Femur (tissue), 1 donor: ENCODE measurements at regions not wholly inside any gene's neighbourhood (a gene's known extent, or its start where the extent isn't known, plus 50 kb on each side); places are given as distances from the start of the nearest gene placed in this dataset.
"Not testable (repeated sequence)": the region's sequence is repeated elsewhere in the genome, so short reads cannot be mapped to it uniquely, and the experiment has no call there.

Experiments
- DNase-seq: peaks from one replicate; pipeline ENCODE4 v3.0.0-alpha.2; 2017

DNA sequence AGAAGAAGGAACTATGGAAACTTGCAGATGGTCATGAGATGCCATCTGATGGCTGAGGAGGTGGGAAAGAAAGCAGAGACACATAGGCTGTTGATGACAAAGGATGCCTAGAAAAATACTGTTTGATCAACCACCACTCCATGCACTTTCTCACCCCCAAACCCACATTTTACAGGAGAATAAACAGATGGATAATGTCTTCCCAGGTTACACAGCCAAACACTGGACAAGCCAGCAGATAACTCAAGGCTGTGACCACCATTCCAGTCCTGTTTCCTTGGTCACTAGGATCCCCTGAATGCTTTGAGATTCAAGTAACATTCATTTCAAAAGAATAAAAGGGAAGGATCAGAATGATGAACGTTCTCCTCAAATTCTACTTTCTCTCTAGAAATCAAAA lies 733.0 kb upstream of the SOX11 start:
- DNase-seq, result no peak

GRCh38 chr2:4962419-4962818 lies 729.8 kb upstream of the SOX11 start:
- DNase-seq, result no peak

DNA sequence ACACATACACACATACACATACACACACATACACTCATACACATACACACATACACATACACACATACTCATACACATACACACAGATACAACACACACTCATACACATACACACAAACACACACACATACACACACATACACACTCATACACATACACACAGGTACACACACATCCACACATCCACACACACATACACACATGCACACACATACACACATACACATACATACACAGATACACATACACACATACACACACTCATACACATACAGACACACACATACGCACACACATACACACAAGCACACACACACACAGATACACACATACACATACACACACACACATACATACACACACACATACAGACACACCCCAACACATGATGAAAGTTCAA lies 729.1 kb upstream of the SOX11 start:
- no peak for DNase-seq

GRCh38 chr2:4964001-4964540 lies 728.1 kb upstream of the SOX11 start:
- no peak for DNase-seq

DNA sequence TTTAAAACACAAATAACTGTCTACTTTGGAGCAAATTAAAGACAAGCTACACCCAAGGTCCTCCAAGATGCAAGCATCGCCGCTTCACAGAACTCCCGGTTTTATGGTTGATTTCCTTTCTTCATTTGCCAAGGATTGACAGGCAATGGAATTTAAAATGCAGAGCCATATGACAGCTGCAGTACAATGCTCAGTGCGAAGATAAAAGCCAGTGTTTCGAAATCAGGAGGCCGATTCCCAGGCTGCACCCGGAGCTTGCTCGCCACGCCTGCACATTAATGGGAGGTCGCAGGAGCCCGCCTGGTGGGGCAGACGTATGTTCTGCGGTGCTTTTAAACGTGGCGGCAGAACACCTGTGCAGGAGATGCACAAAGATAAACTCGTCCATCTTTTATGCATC lies 727.6 kb upstream of the SOX11 start:
- DNase-seq, result no peak

DNA sequence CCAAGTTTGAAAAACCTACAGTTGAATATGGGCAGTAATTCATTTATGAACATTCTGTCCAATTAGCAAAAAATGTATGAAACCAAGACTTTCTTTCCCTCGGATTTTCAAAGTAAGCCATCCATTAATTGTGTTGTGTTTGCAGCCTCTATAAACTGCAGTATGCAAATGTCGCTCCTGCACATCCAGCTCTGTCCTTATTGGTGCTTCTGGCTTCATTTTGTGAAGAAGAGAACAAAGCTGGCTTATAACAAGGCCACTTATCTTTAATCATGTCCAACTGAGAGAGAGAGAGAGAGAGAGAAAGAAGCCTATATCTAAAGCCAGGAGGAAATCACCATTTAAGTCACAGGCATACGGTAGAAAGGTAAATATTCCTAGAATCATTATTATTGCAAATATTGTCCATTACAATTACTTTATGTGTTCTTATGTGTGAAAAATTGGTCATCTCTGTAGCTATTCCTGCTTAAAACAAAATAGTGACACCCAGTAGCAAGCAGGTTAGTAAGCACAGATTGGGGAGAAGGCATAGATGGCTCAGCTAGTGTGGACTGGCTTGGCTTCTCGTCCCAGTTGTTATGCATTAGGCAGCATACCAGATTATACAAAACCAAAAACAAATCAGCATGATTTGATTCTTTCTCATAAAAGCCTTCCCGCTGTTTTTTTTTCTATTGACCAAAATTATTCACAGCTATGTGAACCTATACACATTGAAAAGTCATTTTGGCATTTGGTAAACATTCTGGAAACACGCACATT lies 726.4 kb upstream of the SOX11 start:
- DNase-seq, result no peak

GRCh38 chr2:4967206-4967605 lies 725.0 kb upstream of the SOX11 start:
- no peak for DNase-seq

DNA sequence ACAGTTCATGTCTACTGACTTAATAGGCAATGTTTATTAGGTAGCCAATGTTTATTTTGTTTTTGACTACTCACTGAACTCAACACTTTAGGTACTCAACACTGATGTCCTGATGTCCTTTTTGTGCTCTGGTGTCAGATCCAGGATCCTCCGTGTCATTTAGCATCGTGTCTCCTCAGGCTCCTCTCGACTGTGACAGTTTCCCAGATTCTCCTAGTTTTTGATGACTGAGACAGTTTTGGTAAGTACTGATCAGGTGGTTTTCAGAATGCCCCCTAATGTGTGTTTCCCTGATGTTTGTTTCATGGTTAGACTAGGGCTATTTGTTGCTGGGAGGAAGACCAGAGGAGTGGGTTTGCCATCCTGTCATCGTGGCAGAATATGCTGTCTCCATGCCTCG lies 719.7 kb upstream of the SOX11 start:
- no peak for DNase-seq

- no peak for DNase-seq
Measured at GRCh38 chr2:4973354-4973753, 718.8 kb upstream of the SOX11 start.

DNA sequence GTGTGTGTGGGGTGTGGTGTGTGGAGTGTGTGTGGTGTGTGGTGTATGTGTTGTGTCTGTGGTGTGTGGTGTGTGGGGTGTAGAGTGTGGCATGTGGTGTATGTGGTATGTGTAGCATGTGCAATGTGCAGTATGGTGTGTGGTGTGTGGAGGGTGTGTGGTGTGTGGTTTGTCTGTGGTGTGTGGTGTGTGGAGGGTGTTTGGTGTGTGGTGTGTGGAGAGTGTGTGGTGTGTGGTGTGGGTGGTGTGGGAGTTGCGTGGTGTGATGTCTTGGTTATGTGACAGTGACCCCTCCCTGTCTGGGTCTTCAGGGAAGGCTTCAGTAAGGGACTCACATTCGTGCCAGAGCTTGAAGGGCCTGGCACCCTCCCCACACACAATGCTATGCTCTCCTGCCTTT lies 718.2 kb upstream of the SOX11 start:
- no peak for DNase-seq

DNA sequence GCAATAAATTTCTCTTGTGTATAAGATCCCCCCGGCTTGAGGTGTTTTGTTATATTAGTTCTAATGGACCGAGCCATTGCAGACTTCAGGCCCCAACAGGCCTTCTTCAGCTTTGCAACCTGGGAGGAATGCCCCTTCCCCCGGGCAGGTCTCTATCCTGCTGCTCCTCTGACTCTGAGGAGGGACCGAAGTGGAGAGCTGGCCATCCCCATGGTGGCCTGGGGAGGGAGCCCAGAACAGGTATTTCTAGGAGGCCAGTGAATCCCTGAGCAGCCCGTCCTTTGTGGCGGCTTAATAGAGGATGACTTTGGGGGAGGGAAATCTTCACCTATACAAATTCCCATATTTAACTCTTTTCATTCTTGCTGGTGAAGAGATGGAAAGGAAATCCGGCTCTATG lies 715.8 kb upstream of the SOX11 start:
- DNase-seq, result no peak

- no peak for DNase-seq
Measured at GRCh38 chr2:4979111-4979510, 713.1 kb upstream of the SOX11 start.

DNA sequence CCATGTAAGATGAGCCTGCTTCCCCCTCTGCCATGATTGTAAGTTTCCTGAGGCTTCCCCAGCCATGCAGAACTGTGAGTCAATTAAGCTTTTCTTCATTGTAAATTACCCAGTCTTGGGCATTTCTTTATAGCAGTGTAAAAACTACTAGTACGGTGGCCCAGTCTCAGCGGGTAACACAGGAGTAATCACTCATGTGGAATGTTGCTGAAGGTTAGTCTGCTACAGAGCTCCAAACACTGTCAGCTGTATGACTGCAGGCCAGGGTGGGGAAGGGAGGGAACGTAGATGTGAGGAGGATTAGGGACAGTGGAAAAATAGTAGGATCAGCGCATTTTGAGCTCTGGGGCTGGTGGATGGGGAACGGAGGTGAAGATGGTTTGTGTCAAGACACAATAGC lies 711.2 kb upstream of the SOX11 start:
- DNase-seq, result no peak

GRCh38 chr2:4981802-4982409 lies 710.3 kb upstream of the SOX11 start:
- DNase-seq, result no peak

DNA sequence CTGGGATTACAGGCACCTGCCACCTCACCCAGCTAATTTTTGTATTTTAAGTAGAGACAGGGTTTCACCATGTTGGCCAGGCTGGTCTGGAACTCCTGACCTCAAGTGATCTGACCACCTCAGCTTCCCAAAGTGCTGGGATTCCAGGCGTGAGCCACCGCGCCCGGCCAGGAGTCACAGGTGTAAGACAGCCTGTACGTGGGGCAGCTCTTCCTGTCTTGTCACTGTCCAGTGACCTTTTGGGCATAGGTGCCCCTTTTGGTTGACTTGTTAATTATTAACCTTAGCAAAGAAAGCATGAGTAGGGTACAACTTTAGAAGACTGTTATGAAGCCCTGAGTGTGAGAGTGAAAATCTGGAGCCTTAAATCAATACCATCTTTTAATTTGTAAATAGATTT lies 703.7 kb upstream of the SOX11 start:
- DNase-seq, result not testable (repeated sequence)

DNA sequence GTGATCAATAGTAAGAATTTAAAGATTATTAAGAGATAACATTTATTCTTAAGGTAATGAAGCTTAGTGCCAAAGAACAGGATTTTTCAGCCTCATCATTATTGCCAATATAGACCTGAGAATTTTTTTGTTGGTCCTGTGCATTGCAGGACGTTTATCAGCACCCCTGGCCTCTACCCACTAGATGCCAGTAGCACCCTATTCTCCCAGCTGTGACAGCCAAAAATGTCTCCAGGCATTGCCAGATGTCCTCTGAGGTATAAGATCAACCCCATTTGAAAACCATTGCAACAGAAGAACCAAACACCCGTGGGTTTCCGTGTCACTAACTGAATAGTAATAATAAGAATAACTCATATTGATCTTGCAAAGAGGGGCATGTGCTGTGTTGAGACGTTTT lies 700.0 kb upstream of the SOX11 start:
- DNase-seq, result no peak

GRCh38 chr2:4995466-4995865 lies 696.7 kb upstream of the SOX11 start:
- no peak for DNase-seq

- no peak for DNase-seq
Measured at GRCh38 chr2:5007596-5007995, 684.6 kb upstream of the SOX11 start.

GRCh38 chr2:5019324-5019723 lies 672.9 kb upstream of the SOX11 start:
- no peak for DNase-seq

DNA sequence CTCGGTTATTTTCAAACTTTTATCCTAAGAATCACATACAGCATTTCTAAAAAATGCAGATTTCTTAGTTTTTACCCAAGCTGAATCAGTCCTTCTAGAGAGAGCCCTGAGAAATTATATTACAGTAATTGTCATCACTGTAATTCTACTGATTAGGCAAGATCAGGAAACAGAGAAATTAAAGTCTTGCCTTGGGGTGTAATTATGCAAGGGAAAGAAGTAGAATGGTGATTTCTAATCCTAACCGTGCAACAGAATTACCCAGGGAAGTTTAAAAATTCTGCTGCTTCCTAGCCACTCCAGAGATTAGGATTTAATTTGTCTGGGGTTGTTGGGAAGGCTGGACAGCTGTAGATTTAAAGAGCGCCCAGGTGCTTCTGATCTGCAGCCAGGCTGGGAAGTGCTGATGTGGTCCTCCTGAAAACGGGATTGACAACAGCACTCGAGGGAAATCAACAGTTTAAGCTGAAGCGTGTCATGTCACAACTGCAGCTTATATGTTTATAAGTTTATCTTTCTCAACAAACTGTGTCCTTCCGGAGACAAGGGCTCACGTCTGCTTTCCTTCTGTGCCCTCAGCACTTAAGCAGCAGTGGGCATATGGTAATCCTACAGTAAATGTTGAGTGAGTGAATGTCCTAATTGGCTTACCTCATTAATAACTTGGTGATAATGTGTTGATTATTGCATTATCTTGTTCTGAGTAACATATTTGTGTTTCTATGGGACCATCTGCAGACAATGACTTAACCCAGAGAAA lies 671.9 kb upstream of the SOX11 start:
- DNase-seq, result no peak

- DNase-seq, result no peak
Measured at GRCh38 chr2:5021136-5021535, 671.0 kb upstream of the SOX11 start.

DNA sequence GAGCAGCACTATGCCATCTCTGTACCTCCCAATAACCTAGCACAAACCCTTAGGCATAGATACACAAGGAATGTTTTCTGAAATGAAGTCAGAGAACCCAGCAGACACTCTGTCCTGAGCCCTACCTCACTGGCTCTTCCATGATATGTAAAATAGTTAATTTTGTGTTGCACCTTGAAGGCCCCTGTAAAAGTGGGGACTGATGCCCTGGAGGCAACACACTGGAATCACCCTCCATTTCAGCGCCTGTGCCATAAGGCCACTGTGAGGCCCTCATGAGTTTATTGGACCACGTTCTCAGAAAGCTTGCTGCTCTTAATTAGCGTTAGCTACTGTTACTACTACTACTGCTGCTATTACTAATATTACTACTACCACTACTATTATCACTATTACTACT lies 670.1 kb upstream of the SOX11 start:
- DNase-seq, result no peak

- not testable (repeated sequence) for DNase-seq
Measured at GRCh38 chr2:5022708-5023635, 669.2 kb upstream of the SOX11 start.
